ENCODE measurements at regions not wholly inside any gene's neighbourhood (a gene's known extent, or its start where the extent isn't known, plus 50 kb on each side); places are given as distances from the start of the nearest gene placed in this dataset.

- TF ChIP-seq, protein P1, sequence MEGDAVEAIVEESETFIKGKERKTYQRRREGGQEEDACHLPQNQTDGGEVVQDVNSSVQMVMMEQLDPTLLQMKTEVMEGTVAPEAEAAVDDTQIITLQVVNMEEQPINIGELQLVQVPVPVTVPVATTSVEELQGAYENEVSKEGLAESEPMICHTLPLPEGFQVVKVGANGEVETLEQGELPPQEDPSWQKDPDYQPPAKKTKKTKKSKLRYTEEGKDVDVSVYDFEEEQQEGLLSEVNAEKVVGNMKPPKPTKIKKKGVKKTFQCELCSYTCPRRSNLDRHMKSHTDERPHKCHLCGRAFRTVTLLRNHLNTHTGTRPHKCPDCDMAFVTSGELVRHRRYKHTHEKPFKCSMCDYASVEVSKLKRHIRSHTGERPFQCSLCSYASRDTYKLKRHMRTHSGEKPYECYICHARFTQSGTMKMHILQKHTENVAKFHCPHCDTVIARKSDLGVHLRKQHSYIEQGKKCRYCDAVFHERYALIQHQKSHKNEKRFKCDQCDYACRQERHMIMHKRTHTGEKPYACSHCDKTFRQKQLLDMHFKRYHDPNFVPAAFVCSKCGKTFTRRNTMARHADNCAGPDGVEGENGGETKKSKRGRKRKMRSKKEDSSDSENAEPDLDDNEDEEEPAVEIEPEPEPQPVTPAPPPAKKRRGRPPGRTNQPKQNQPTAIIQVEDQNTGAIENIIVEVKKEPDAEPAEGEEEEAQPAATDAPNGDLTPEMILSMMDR (IDR thresholded peaks at IDR 0.05 in 4 of 5, conservative IDR thresholded peaks at IDR 0.05 in 1 of 5): no peak
- TF ChIP-seq POLR2A (IDR thresholded peaks at IDR 0.05): no peak
Measured at GRCh38 chr10:3477683-3478082, 305.1 kb upstream of the PITRM1 start.

Measured in gastrocnemius medialis (tissue), 4 donors.